ENCODE measurements at regions not wholly inside any gene's neighbourhood (a gene's known extent, or its start where the extent isn't known, plus 50 kb on each side); places are given as distances from the start of the nearest gene placed in this dataset.

GRCh38 chr4:157502656-157503055 lies 282.1 kb downstream of the GRIA2 start:
- FAIRE-seq (no peak), DNase-seq (ENCODE audit: insufficient read length, low spot score) (no peak)
- no peak for TF ChIP-seq POLR2A (IDR thresholded peaks at IDR 0.05; ENCODE audit: low read depth, low read length)

- FAIRE-seq = no peak
Measured at GRCh38 chr4:157459785-157460184, 239.3 kb downstream of the GRIA2 start.

GRCh38 chr4:157447195-157447594 lies 226.7 kb downstream of the GRIA2 start:
- no peak for DNase-seq (ENCODE audit: insufficient read length, low spot score)
- no peak for TF ChIP-seq POLR2A (IDR thresholded peaks at IDR 0.05; ENCODE audit: low read depth, low read length)

More at GRCh38 chr4:157459785-157460184, 239.3 kb downstream of the GRIA2 start:
- DNase-seq (ENCODE audit: insufficient read length, low spot score) = no peak
- TF ChIP-seq POLR2A (IDR thresholded peaks at IDR 0.05; ENCODE audit: low read depth, low read length) = no peak

GRCh38 chr4:157444014-157444413 lies 223.5 kb downstream of the GRIA2 start:
- TF ChIP-seq POLR2A (IDR thresholded peaks at IDR 0.05; ENCODE audit: low read depth, low read length) = no peak
- DNase-seq (ENCODE audit: insufficient read length, low spot score) (no peak), FAIRE-seq (no peak)

More at GRCh38 chr4:157447195-157447594, 226.7 kb downstream of the GRIA2 start:
- no peak for FAIRE-seq

GRCh38 chr4:157443537-157443936 lies 223.0 kb downstream of the GRIA2 start:
- no peak for FAIRE-seq
- no peak for TF ChIP-seq POLR2A (IDR thresholded peaks at IDR 0.05; ENCODE audit: low read depth, low read length)
- DNase-seq (ENCODE audit: insufficient read length, low spot score) = no peak

GRCh38 chr4:157425897-157426296 lies 205.4 kb downstream of the GRIA2 start:
- TF ChIP-seq POLR2A (IDR thresholded peaks at IDR 0.05; ENCODE audit: low read depth, low read length) = no peak
- no peak for DNase-seq (ENCODE audit: insufficient read length, low spot score)
- no peak for FAIRE-seq

GRCh38 chr4:157423526-157424020 lies 203.0 kb downstream of the GRIA2 start:
- no peak for TF ChIP-seq POLR2A (IDR thresholded peaks at IDR 0.05; ENCODE audit: low read depth, low read length)
- no peak for FAIRE-seq
- DNase-seq (ENCODE audit: insufficient read length, low spot score) = no peak

- no peak for FAIRE-seq
- no peak for DNase-seq (ENCODE audit: insufficient read length, low spot score)
- TF ChIP-seq POLR2A (IDR thresholded peaks at IDR 0.05; ENCODE audit: low read depth, low read length) = no peak
Measured at GRCh38 chr4:157421365-157421764, 200.8 kb downstream of the GRIA2 start.

Data from H54 (cell line).